ENCODE measurements at regions not wholly inside any gene's neighbourhood (a gene's known extent, or its start where the extent isn't known, plus 50 kb on each side); places are given as distances from the start of the nearest gene placed in this dataset.

DNA sequence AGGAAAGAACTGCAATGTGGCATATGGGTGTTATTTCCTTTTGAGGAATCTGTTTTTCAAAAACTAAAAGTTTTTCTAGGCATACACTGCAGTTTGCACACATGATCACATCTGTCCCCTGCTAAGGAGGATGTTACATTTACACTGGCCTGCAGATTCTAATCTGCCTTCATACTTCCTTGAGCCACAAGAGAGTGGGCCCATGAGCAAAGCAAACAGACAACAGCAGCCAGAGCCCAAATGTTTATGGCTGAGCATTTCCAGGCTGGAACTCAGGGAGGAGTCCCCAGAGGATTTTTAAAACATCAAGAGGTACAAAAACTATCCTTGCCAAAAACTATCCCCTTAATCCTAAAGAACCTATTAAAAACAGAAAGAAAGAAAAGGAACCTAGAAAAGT, 117.2 kb upstream of the MTNR1B start:
- Mint-ChIP-seq H3K27me3 (ENCODE audit: insufficient read depth, low read depth, poor library complexity) (no peaks in the 10 kb centered on the region), H3K4me3 (no peak overlapping the region), H3K9me3 (peaks cover 2% of the 10 kb centered on the region; the same call in 1 of the 3 replicates), H3K4me1 (peaks cover 6% of the 10 kb centered on the region; the same call in 1 of the 3 replicates), H3K36me3 (ENCODE audit: low read depth) (peaks cover 19% of the 10 kb centered on the region), H3K27ac (no peak overlapping the region)
- Histone ChIP-seq H3K9me2 (ENCODE audit: insufficient read depth) (no peaks in the 10 kb centered on the region), H3K79me2 (replicated peaks; ENCODE audit: insufficient read depth) (no peaks in the 10 kb centered on the region), H3K36me3 (ENCODE audit: insufficient read depth) (no peaks in the 10 kb centered on the region), H3K27ac (ENCODE audit: low read depth) (no peak overlapping the region), H4K20me1 (replicated peaks; ENCODE audit: insufficient read depth) (no peaks in the 10 kb centered on the region; the same call in 1 of the 2 replicates), H3K4me1 (ENCODE audit: insufficient read depth) (no peaks in the 10 kb centered on the region; the same call in 1 of the 2 replicates), H3K27me3 (ENCODE audit: insufficient read depth) (no peaks in the 10 kb centered on the region), H2AFZ (no peak overlapping the region), H3K4me3 (no peak overlapping the region), H3K4me2 (no peak overlapping the region), H3F3A (replicated peaks; ENCODE audit: low read depth) (no peaks in the 10 kb centered on the region)
- DNase-seq (ENCODE audit: low spot score) = no peak
- TF ChIP-seq, protein P1, sequence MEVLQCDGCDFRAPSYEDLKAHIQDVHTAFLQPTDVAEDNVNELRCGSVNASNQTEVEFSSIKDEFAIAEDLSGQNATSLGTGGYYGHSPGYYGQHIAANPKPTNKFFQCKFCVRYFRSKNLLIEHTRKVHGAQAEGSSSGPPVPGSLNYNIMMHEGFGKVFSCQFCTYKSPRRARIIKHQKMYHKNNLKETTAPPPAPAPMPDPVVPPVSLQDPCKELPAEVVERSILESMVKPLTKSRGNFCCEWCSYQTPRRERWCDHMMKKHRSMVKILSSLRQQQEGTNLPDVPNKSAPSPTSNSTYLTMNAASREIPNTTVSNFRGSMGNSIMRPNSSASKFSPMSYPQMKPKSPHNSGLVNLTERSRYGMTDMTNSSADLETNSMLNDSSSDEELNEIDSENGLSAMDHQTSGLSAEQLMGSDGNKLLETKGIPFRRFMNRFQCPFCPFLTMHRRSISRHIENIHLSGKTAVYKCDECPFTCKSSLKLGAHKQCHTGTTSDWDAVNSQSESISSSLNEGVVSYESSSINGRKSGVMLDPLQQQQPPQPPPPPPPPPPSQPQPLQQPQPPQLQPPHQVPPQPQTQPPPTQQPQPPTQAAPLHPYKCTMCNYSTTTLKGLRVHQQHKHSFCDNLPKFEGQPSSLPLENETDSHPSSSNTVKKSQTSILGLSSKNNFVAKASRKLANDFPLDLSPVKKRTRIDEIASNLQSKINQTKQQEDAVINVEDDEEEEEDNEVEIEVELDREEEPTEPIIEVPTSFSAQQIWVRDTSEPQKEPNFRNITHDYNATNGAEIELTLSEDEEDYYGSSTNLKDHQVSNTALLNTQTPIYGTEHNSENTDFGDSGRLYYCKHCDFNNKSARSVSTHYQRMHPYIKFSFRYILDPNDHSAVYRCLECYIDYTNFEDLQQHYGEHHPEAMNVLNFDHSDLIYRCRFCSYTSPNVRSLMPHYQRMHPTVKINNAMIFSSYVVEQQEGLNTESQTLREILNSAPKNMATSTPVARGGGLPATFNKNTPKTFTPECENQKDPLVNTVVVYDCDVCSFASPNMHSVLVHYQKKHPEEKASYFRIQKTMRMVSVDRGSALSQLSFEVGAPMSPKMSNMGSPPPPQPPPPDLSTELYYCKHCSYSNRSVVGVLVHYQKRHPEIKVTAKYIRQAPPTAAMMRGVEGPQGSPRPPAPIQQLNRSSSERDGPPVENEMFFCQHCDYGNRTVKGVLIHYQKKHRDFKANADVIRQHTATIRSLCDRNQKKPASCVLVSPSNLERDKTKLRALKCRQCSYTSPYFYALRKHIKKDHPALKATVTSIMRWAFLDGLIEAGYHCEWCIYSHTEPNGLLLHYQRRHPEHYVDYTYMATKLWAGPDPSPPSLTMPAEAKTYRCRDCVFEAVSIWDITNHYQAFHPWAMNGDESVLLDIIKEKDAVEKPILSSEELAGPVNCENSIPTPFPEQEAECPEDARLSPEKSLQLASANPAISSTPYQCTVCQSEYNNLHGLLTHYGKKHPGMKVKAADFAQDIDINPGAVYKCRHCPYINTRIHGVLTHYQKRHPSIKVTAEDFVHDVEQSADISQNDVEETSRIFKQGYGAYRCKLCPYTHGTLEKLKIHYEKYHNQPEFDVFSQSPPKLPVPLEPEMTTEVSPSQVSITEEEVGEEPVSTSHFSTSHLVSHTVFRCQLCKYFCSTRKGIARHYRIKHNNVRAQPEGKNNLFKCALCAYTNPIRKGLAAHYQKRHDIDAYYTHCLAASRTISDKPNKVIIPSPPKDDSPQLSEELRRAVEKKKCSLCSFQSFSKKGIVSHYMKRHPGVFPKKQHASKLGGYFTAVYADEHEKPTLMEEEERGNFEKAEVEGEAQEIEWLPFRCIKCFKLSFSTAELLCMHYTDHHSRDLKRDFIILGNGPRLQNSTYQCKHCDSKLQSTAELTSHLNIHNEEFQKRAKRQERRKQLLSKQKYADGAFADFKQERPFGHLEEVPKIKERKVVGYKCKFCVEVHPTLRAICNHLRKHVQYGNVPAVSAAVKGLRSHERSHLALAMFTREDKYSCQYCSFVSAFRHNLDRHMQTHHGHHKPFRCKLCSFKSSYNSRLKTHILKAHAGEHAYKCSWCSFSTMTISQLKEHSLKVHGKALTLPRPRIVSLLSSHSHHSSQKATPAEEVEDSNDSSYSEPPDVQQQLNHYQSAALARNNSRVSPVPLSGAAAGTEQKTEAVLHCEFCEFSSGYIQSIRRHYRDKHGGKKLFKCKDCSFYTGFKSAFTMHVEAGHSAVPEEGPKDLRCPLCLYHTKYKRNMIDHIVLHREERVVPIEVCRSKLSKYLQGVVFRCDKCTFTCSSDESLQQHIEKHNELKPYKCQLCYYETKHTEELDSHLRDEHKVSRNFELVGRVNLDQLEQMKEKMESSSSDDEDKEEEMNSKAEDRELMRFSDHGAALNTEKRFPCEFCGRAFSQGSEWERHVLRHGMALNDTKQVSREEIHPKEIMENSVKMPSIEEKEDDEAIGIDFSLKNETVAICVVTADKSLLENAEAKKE (CRISPR knock-in tag; IDR thresholded peaks at IDR 0.05) = no peak
- TF ChIP-seq ZNF114 (CRISPR knock-in tag; IDR thresholded peaks at IDR 0.05) (no peak), EZH2 (IDR thresholded peaks at IDR 0.05; ENCODE audit: low read depth, unreplicated experiment) (no peak), EZH2phosphoT487 (IDR thresholded peaks at IDR 0.05; ENCODE audit: unreplicated experiment) (no peak), ZNF331 (CRISPR knock-in tag; IDR thresholded peaks at IDR 0.05; ENCODE audit: low read depth) (no peak), POLR2AphosphoS5 (IDR thresholded peaks at IDR 0.05; ENCODE audit: low read depth) (no peak), STAT1 (IDR thresholded peaks at IDR 0.05; ENCODE audit: unreplicated experiment) (no peak), NANOG (IDR thresholded peaks at IDR 0.05; ENCODE audit: borderline replicate concordance) (no peak), JUNB (IDR thresholded peaks at IDR 0.05; ENCODE audit: unreplicated experiment) (no peak), CREB1 (CRISPR knock-in tag; IDR thresholded peaks at IDR 0.05; ENCODE audit: low read depth) (no peak)
- TF ChIP-seq, protein P2, sequence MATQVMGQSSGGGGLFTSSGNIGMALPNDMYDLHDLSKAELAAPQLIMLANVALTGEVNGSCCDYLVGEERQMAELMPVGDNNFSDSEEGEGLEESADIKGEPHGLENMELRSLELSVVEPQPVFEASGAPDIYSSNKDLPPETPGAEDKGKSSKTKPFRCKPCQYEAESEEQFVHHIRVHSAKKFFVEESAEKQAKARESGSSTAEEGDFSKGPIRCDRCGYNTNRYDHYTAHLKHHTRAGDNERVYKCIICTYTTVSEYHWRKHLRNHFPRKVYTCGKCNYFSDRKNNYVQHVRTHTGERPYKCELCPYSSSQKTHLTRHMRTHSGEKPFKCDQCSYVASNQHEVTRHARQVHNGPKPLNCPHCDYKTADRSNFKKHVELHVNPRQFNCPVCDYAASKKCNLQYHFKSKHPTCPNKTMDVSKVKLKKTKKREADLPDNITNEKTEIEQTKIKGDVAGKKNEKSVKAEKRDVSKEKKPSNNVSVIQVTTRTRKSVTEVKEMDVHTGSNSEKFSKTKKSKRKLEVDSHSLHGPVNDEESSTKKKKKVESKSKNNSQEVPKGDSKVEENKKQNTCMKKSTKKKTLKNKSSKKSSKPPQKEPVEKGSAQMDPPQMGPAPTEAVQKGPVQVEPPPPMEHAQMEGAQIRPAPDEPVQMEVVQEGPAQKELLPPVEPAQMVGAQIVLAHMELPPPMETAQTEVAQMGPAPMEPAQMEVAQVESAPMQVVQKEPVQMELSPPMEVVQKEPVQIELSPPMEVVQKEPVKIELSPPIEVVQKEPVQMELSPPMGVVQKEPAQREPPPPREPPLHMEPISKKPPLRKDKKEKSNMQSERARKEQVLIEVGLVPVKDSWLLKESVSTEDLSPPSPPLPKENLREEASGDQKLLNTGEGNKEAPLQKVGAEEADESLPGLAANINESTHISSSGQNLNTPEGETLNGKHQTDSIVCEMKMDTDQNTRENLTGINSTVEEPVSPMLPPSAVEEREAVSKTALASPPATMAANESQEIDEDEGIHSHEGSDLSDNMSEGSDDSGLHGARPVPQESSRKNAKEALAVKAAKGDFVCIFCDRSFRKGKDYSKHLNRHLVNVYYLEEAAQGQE (IDR thresholded peaks at IDR 0.05; ENCODE audit: unreplicated experiment) = no peak
- TF ChIP-seq, protein P3, sequence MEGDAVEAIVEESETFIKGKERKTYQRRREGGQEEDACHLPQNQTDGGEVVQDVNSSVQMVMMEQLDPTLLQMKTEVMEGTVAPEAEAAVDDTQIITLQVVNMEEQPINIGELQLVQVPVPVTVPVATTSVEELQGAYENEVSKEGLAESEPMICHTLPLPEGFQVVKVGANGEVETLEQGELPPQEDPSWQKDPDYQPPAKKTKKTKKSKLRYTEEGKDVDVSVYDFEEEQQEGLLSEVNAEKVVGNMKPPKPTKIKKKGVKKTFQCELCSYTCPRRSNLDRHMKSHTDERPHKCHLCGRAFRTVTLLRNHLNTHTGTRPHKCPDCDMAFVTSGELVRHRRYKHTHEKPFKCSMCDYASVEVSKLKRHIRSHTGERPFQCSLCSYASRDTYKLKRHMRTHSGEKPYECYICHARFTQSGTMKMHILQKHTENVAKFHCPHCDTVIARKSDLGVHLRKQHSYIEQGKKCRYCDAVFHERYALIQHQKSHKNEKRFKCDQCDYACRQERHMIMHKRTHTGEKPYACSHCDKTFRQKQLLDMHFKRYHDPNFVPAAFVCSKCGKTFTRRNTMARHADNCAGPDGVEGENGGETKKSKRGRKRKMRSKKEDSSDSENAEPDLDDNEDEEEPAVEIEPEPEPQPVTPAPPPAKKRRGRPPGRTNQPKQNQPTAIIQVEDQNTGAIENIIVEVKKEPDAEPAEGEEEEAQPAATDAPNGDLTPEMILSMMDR (conservative IDR thresholded peaks at IDR 0.05; ENCODE audit: low read depth in 2 of 2) = no peak
- TF ChIP-seq, protein P4, sequence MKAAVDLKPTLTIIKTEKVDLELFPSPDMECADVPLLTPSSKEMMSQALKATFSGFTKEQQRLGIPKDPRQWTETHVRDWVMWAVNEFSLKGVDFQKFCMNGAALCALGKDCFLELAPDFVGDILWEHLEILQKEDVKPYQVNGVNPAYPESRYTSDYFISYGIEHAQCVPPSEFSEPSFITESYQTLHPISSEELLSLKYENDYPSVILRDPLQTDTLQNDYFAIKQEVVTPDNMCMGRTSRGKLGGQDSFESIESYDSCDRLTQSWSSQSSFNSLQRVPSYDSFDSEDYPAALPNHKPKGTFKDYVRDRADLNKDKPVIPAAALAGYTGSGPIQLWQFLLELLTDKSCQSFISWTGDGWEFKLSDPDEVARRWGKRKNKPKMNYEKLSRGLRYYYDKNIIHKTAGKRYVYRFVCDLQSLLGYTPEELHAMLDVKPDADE (IDR thresholded peaks at IDR 0.05) = no peak
- ATAC-seq = no peak

Measured in GM23338 (cell line).